ENCODE measurements at regions not wholly inside any gene's neighbourhood (a gene's known extent, or its start where the extent isn't known, plus 50 kb on each side); places are given as distances from the start of the nearest gene placed in this dataset.

GRCh38 chr15:36499412-36500389 lies 79.7 kb upstream of the CDIN1 start:
- intact Hi-C loops (cut with micrococcal nuclease; ENCODE audit: unreplicated experiment) (loop anchor here (2.0 to 10.0 kb wide), 6 partner anchors 315 to 982 kb away; no protein-coding TSS in a partner anchor), in situ Hi-C loops (cut with HindIII; ENCODE audit: extremely low pct_ligation_motif_present, low pct_unique_long_range_greater_than_20kb) (loop anchor here (10.0 to 25.0 kb wide), 2 partner anchors 605 to 1388 kb away; partner anchors contain the start of gene MEIS2)
- no peak overlapping the region for H3K27ac ChIP-seq (ENCODE audit: extremely low read length, insufficient read depth, low read length)
- FAIRE-seq (no peak), ATAC-seq (no peak), DNase-seq (ENCODE audit: low spot score) (no peak)
- ChIA-PET POLR2A (no interaction called here), CTCF (ENCODE audit: low intra/inter-chr PET ratio, low total read pairs) (no interaction called here)
- BruUV-seq (replicated peaks) = no TSS peak
- H3K4me2 ChIP-seq (ENCODE audit: low read depth, low read length) = no peak overlapping the region
- no peaks in the 10 kb centered on the region for H3K36me3 ChIP-seq (replicated peaks in 1 of 2; ENCODE audit: control insufficient read depth in 1 of 2, insufficient read depth in 2 of 2, low read length in 2 of 2)
- TF ChIP-seq ZFP36L2 (CRISPR knock-in tag; IDR thresholded peaks at IDR 0.05) (no peak), MXD1 (CRISPR knock-in tag; IDR thresholded peaks at IDR 0.05) (no peak), RARA (CRISPR knock-in tag; IDR thresholded peaks at IDR 0.05) (no peak), SCMH1 (CRISPR knock-in tag; IDR thresholded peaks at IDR 0.05; ENCODE audit: borderline replicate concordance) (no peak), HOXA9 (CRISPR knock-in tag; IDR thresholded peaks at IDR 0.05; ENCODE audit: borderline replicate concordance) (no peak), ZNF784 (CRISPR knock-in tag; IDR thresholded peaks at IDR 0.05; ENCODE audit: borderline replicate concordance) (no peak)
- H3K79me2 ChIP-seq (ENCODE audit: insufficient read depth, low read length) = no peaks in the 10 kb centered on the region
- no peaks in the 10 kb centered on the region for H3K9me3 ChIP-seq (ENCODE audit: low read length)
- peaks cover 0 to 48% of the 10 kb centered on the region in 2 experiments; a peak in 3 of 5 replicates for H3K27me3 ChIP-seq (ENCODE audit: control insufficient read depth in 1 of 2, insufficient read depth in 2 of 2, low read length in 2 of 2)
- no peak overlapping the region for H3K9ac ChIP-seq (ENCODE audit: insufficient read depth, low read depth, low read length)
- H2AFZ ChIP-seq (ENCODE audit: low read length) = no peak overlapping the region
- peaks cover 6% of the 10 kb centered on the region for H3K4me1 ChIP-seq (ENCODE audit: insufficient read depth, low read length)
- no peak overlapping the region for H3K4me3 ChIP-seq (replicated peaks in 1 of 3; ENCODE audit: insufficient read depth in 1 of 3, low read depth in 2 of 3, low read length in 3 of 3)
- H4K20me1 ChIP-seq (ENCODE audit: insufficient read depth, low read length) = 0 out of 2 replicates have a peak, but pooled peaks cover 5% of the 10 kb centered on the region
- WGBS (ENCODE audit: low lambda C conversion rate) = 4% methylated on average over 6 of the region's 6 CpGs

Data from HepG2 (cell line).